BE2C (cell line): ENCODE measurements at regions not wholly inside any gene's neighbourhood (a gene's known extent, or its start where the extent isn't known, plus 50 kb on each side); places are given as distances from the start of the nearest gene placed in this dataset.

Experiments used
- DNase-seq: peaks from one replicate; pipeline ENCODE4 v3.0.0-alpha.2; 2020
- H3K27me3 ChIP-seq: fragments of 250-450 bp; sonication (Bioruptor Pico); 2 replicates; pipeline ENCODE4 v1.5.1; 2020; ENCODE audit warnings: mild to moderate bottlenecking
- H3K36me3 ChIP-seq: fragments of 250-450 bp; sonication (Bioruptor Pico); 2 replicates; pipeline ENCODE4 v1.5.1; 2020; ENCODE audit warnings: mild to moderate bottlenecking
- H3K4me1 ChIP-seq: fragments of 250-450 bp; sonication (Bioruptor Pico); 2 replicates; pipeline ENCODE4 v1.5.1; 2020
- H3K4me3 ChIP-seq: 2 replicates; pipeline ENCODE4 v1.5.1; 2011; ENCODE audit warnings: low read depth, low read length
- H3K9me3 ChIP-seq: fragments of 250-450 bp; sonication (Bioruptor Pico); 2 replicates; pipeline ENCODE4 v1.5.1; 2020
- CTCF ChIP-seq: IDR thresholded peaks from 2 replicates; pipeline ENCODE4 v1.5.1; 2012; ENCODE audit warnings: mild to moderate bottlenecking, low read depth, low read length

GRCh38 chr9:26682796-26683496 is 209.7 kb downstream of the CAAP1 start:
- H3K27me3 ChIP-seq: no peaks in the 10 kb centered on the region
- no peaks in the 10 kb centered on the region for H3K9me3 ChIP-seq
- peaks cover 29% of the 10 kb centered on the region for H3K4me1 ChIP-seq
- peak; percentile 49 for DNase-seq
- no peak overlapping the region for H3K4me3 ChIP-seq
- no peak for TF ChIP-seq CTCF
- H3K36me3 ChIP-seq: no peaks in the 10 kb centered on the region

GRCh38 chr9:26682041-26682440 is 210.6 kb downstream of the CAAP1 start:
- Histone ChIP-seq H3K36me3 (no peaks in the 10 kb centered on the region), H3K4me1 (peaks cover 29% of the 10 kb centered on the region), H3K4me3 (no peak overlapping the region), H3K27me3 (no peaks in the 10 kb centered on the region), H3K9me3 (no peaks in the 10 kb centered on the region)
- TF ChIP-seq CTCF: no peak
- DNase-seq: no peak

GRCh38 chr9:26677965-26678706 is 214.5 kb downstream of the CAAP1 start:
- no peak for TF ChIP-seq CTCF
- H3K27me3 ChIP-seq: no peaks in the 10 kb centered on the region
- peaks cover 29% of the 10 kb centered on the region for H3K4me1 ChIP-seq
- H3K36me3 ChIP-seq: no peaks in the 10 kb centered on the region
- no peak overlapping the region for H3K4me3 ChIP-seq
- DNase-seq: no peak
- no peaks in the 10 kb centered on the region for H3K9me3 ChIP-seq

- no peak for TF ChIP-seq CTCF
- Histone ChIP-seq H3K9me3 (no peaks in the 10 kb centered on the region), H3K36me3 (no peaks in the 10 kb centered on the region), H3K27me3 (no peaks in the 10 kb centered on the region), H3K4me3 (no peak overlapping the region), H3K4me1 (peaks cover 22% of the 10 kb centered on the region)
- no peak for DNase-seq
These were observed 217.6 kb downstream of the CAAP1 start for GRCh38 chr9:26675035-26675434.

GRCh38 chr9:26673261-26673660 is 219.3 kb downstream of the CAAP1 start:
- no peaks in the 10 kb centered on the region for H3K9me3 ChIP-seq
- H3K36me3 ChIP-seq: no peaks in the 10 kb centered on the region
- no peak overlapping the region for H3K4me3 ChIP-seq
- no peak for TF ChIP-seq CTCF
- DNase-seq: no peak
- H3K27me3 ChIP-seq: no peaks in the 10 kb centered on the region
- H3K4me1 ChIP-seq: peaks cover 30% of the 10 kb centered on the region
